Mucosa of descending colon (tissue), 3 donors: ENCODE measurements at regions not wholly inside any gene's neighbourhood (a gene's known extent, or its start where the extent isn't known, plus 50 kb on each side); places are given as distances from the start of the nearest gene placed in this dataset.

Experiments
- ATAC-seq: fragments of 200-7000 bp; cut with Tn5 transposase; one replicate; pipeline ENCODE4 v1.9.1; 2020; ENCODE audit warnings: mild to moderate bottlenecking, moderate library complexity
- DNase-seq, 3 donors: peaks; one replicate each; pipeline ENCODE4 v3.0.0-alpha.2; 2020
- H3K36me3 ChIP-seq: fragments of 200-600 bp; one replicate; pipeline ENCODE4 v1.8.0; 2021; ENCODE audit warnings: low read depth, mild to moderate bottlenecking
- H3K4me1 ChIP-seq: fragments of 200-600 bp; one replicate; pipeline ENCODE4 v1.8.0; 2021; ENCODE audit warnings: low read depth, mild to moderate bottlenecking
- H3K4me3 ChIP-seq: fragments of 200-600 bp; one replicate; pipeline ENCODE4 v1.8.0; 2021; ENCODE audit warnings: mild to moderate bottlenecking
- H3K9me3 ChIP-seq: fragments of 200-600 bp; one replicate; pipeline ENCODE4 v1.8.0; 2021; ENCODE audit warnings: mild to moderate bottlenecking
- CTCF ChIP-seq: fragments of 200-600 bp; IDR thresholded peaks from one replicate; pipeline ENCODE4 v1.8.0; 2022; ENCODE audit warnings: antibody characterized with exemption, mild to moderate bottlenecking
- intact Hi-C, 2 donors: fragments of 100-400 bp; cut with DNase I in 1 of 2; cut with micrococcal nuclease in 1 of 2; formaldehyde crosslinking; loops; one replicate each; pipeline versions ENCODE4 v1.11.0 to v1.11.1; 2022; cut with DNase I, micrococcal nuclease
- donor health status: DM: no; HTN: no; CAD: no; lungs with moderate emphysema.
- donor health status: DM: no; HTN: no; CAD: no.
- donor health status: DM: no; HTN: yes; CAD: no.

GRCh38 chr12:87841935-87842334, 187.3 kb downstream of the C12orf50 start:
- DNase-seq: no peak
- Histone ChIP-seq H3K9me3 (no peaks in the 10 kb centered on the region), H3K4me1 (no peaks in the 10 kb centered on the region), H3K36me3 (no peaks in the 10 kb centered on the region), H3K4me3 (no peak overlapping the region)
- no peak for TF ChIP-seq CTCF
- ATAC-seq: no peak
- intact Hi-C loops: no loop called here

DNA sequence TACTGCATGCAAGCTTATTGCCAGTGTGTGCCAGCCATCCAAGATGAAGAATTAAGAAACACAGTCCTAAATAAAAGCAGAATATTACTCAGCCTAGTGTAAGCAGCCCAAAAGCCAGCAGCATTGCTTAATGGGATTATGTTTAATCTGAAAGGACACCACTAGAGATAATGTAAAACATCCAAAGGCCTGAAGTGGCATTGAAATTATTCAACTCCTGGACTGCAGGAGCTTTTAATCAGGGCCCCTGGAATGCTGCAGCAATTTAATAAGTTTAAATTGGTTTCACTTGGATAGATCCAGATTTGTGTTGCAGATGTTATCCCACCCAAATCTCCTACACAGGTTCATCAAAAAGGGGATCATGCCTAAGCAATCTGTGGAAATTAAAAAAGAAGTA, 193.0 kb downstream of the C12orf50 start:
- no peaks in the 10 kb centered on the region for H3K4me1 ChIP-seq
- no peaks in the 10 kb centered on the region for H3K36me3 ChIP-seq
- intact Hi-C loops: no loop called here
- DNase-seq (no peak), ATAC-seq (no peak)
- no peak overlapping the region for H3K4me3 ChIP-seq
- no peaks in the 10 kb centered on the region for H3K9me3 ChIP-seq
- TF ChIP-seq CTCF: no peak

DNA sequence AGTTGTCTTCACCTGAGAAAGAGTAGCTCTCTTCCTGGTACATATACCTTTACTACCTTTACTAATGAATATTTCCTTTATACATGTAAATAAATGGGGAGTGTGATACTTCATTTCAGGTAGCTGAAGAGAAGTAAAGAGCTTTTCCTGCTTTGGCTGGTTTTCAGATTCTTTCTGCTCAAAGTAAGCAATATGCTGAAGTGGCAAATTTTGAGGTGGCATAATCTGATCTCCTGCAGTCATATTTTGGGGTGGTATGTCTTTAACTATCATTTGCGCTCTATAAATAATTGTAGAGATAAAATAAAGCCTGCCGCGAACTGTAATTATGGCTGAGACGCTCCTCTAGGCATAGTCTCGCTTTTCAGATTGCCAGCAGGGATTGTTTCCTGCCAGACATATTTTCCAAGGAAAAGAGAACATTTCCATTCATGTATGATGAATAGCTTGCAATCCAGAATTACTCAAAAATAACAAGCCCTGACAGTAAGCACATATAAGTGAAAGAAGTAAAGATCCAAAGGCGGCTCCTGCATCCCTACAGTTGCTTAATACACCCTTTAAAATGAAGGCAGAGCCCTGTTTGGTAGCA, 200.7 kb downstream of the C12orf50 start:
- intact Hi-C loops: no loop called here
- no peaks in the 10 kb centered on the region for H3K36me3 ChIP-seq
- H3K4me3 ChIP-seq: no peak overlapping the region
- no peaks in the 10 kb centered on the region for H3K9me3 ChIP-seq
- ATAC-seq: no peak
- TF ChIP-seq CTCF: no peak
- H3K4me1 ChIP-seq: no peaks in the 10 kb centered on the region
- no peak for DNase-seq

DNA sequence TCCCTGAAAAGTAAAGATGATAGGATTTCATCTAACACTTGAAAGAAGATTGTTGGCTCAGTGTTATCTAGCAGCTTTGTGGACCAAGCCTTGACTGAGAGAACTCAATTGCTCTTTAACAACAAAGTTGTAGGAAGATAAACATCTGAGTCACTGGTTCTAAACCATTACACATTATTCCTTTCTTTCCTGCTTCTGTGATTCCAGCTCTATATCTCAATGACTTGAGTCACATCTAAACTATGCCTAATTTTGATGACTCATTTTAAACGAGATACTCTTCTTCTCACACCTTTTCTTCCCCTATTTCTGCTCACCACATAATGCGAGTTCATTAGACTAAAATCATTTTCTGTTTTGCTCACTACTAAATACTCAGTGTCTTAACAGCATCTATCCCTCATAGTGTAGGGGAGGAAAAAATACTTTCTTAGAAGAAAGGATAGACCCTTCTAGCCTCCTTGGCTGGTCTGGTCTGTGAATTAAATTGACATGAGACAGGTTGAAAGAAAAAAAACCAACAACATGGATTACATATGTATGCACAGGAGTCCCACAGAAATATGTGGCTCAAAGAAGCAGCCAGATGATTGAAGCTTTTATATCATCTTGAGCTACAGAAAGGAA, 201.4 kb downstream of the C12orf50 start:
- peak; percentile 18 for ATAC-seq
- DNase-seq: no peak

DNA sequence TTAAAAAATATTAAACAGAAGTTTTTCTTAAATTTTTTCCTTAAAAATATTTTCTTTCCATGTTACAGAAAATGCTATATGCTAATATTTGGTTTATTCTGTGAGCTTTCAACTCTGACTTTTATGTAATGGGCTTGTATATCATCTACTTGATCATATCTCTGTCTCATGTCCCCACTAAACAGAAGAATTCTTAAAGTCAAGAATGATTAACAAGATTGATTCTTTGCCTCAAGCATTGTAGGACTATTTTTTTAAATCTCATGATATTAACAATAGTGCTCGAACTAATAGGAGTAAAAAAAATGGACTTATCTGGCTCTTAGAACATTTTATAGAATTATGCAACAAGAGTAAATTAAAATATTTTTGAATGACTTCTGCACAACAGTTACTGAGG, 206.3 kb downstream of the C12orf50 start:
- intact Hi-C loops: no loop called here
- TF ChIP-seq CTCF: no peak
- H3K36me3 ChIP-seq: no peaks in the 10 kb centered on the region
- DNase-seq: no peak
- ATAC-seq: no peak
- no peak overlapping the region for H3K4me3 ChIP-seq
- H3K4me1 ChIP-seq: no peaks in the 10 kb centered on the region
- H3K9me3 ChIP-seq: no peaks in the 10 kb centered on the region

More for the DNA sequence above, 201.4 kb downstream of the C12orf50 start:
- TF ChIP-seq CTCF: no peak
- H3K9me3 ChIP-seq: no peaks in the 10 kb centered on the region
- no peak overlapping the region for H3K4me3 ChIP-seq
- intact Hi-C loops: no loop called here
- no peaks in the 10 kb centered on the region for H3K4me1 ChIP-seq
- no peaks in the 10 kb centered on the region for H3K36me3 ChIP-seq
